HUES6 (cell line): ENCODE measurements at regions not wholly inside any gene's neighbourhood (a gene's known extent, or its start where the extent isn't known, plus 50 kb on each side); places are given as distances from the start of the nearest gene placed in this dataset.
A peak's percentile ranks its signal among the peaks of the same experiment; 100 is the strongest.
"Not testable (repeated sequence)": the region's sequence is repeated elsewhere in the genome, so short reads cannot be mapped to it uniquely, and the experiment has no call there.

ENCODE experiments used
- H3K27ac ChIP-seq: 2 replicates; pipeline ENCODE4 v1.7.0; 2013; ENCODE audit warnings: low read depth, mild to moderate bottlenecking, low read length, inconsistent platforms
- H3K27me3 ChIP-seq: 2 replicates; pipeline ENCODE4 v1.6.1; 2013; ENCODE audit warnings: low read length; ENCODE audit not compliant: control insufficient read depth, insufficient read depth
- H3K36me3 ChIP-seq: 2 replicates; pipeline ENCODE4 v1.6.1; 2013; ENCODE audit warnings: low read length; ENCODE audit not compliant: control insufficient read depth, insufficient read depth
- H3K4me1 ChIP-seq: 2 replicates; pipeline ENCODE4 v1.6.1; 2013; ENCODE audit warnings: low read length; ENCODE audit not compliant: control insufficient read depth, insufficient read depth
- H3K4me3 ChIP-seq: 2 replicates; pipeline ENCODE4 v1.5.1; 2013; ENCODE audit warnings: low read depth, low read length
- H3K9ac ChIP-seq: one replicate; pipeline ENCODE4 v1.6.1; 2013; ENCODE audit warnings: mild to moderate bottlenecking, low read length
- H3K9me3 ChIP-seq: 2 replicates; pipeline ENCODE4 v1.6.1; 2013; ENCODE audit warnings: low read depth, low read length; ENCODE audit not compliant: control insufficient read depth, insufficient read depth

DNA sequence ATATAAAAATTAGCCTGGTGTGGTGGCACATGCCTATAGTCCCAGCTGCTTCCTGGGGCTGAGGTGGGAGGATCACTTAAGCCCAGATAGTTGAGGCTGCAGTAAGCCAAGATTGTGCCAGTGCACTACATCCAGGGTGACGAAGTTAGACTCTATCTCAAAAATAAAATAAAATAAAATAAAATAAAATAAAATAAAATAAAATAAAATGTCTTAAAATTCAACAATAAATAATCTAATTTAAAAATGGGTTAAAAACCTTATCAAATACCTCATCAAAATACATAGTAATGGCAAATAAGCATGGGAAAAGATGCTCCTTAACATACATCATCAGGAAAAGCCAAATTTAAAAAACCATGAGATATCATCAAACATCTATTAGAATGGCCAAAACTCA is 760.2 kb upstream of the AGA start:
- Histone ChIP-seq H3K9me3 (peaks cover 22% of the 10 kb centered on the region), H3K4me3 (no peak overlapping the region), H3K4me1 (no peaks in the 10 kb centered on the region), H3K27me3 (no peaks in the 10 kb centered on the region), H3K27ac (no peak overlapping the region), H3K9ac (no peak overlapping the region), H3K36me3 (no peaks in the 10 kb centered on the region)

DNA sequence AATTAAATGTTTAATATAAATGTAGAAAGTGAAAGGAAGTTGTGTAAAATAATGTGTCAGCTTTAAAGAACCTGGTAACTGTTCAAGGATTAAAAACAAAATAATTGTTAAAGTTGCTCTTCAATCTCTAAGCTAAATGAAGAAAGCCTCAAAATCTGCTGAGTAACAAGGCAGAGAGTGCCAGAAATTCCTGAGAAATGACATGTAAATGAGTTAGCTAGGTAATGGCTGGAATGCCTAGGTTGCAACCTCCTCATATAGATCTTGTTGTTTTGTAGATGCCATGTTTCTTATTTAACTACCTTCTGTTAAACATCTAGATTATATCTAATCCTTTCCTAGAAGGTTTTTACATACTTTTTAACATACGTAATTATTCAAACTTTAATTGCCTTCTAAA is 763.6 kb upstream of the AGA start:
- H3K9ac ChIP-seq = no peak overlapping the region
- H3K4me1 ChIP-seq = no peaks in the 10 kb centered on the region
- no peaks in the 10 kb centered on the region for H3K27me3 ChIP-seq
- no peak overlapping the region for H3K4me3 ChIP-seq
- peaks cover 35% of the 10 kb centered on the region for H3K9me3 ChIP-seq
- no peaks in the 10 kb centered on the region for H3K36me3 ChIP-seq
- H3K27ac ChIP-seq = peak overlapping the region; percentile 38; the same call in 1 of the 2 replicates

DNA sequence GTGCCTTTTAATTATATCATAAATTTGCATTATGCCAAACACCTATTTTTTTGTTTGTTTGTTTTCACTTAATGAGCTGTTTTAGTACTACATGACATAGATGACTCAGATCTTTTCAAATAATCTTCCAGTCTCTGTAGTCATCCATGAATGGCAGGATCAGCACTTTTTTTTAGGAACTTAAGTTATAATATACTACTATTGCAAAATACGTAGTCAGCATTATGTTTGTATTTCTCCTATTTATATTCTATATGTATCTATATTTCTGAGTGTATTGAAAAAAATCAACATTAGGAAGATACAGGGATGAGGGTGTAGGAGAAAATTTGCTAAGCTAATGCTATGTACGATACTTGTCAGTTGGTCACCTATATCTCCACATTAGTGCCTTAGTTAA is 773.1 kb upstream of the AGA start:
- Histone ChIP-seq H3K4me3 (no peak overlapping the region), H3K9me3 (peaks cover 3% of the 10 kb centered on the region; the same call in 1 of the 2 replicates), H3K9ac (no peak overlapping the region), H3K36me3 (no peaks in the 10 kb centered on the region), H3K27ac (no peak overlapping the region), H3K27me3 (no peaks in the 10 kb centered on the region), H3K4me1 (no peaks in the 10 kb centered on the region; the same call in 1 of the 2 replicates)

DNA sequence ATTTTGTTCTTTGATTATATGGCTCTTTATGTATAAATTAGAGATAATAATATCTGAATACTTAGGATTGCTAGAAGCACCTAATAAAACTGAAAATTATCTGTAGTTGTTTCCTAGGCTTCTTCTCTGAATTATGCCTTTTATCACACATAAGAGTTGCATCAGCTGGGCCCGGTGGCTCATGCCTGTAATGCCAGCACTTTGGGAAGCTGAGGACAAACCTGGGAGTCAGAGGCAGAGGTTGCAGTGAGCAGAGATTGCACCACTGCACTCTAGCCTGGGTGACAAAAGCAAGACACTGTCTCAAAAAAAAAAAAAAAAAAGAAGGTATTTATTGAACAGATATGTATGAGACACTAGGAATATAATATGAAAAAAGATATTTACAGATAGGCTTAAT is 773.5 kb upstream of the AGA start:
- H3K27ac ChIP-seq = no peak overlapping the region
- H3K9ac ChIP-seq = no peak overlapping the region
- H3K27me3 ChIP-seq = no peaks in the 10 kb centered on the region
- H3K36me3 ChIP-seq = no peaks in the 10 kb centered on the region
- peaks cover 3% of the 10 kb centered on the region; the same call in 1 of the 2 replicates for H3K9me3 ChIP-seq
- H3K4me1 ChIP-seq = no peaks in the 10 kb centered on the region; the same call in 1 of the 2 replicates
- H3K4me3 ChIP-seq = no peak overlapping the region

DNA sequence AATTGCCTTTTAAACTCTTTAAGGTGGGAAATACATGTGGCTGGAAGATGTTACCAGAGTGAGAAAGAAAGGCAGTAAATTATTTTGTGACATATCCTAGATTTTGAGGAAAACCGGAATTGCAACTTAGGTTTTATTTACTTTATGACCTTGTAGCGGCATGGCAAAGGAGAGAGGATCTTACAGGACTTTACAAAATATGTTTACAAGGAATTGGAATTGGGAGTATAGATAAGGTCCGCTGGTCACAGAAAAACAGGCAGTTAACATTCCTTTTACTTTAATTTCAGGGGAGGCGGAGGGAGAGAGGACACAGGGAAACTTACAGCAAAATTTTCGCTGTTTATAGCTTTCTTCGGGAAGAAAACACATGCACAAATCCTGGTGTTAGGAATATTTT is 784.2 kb upstream of the AGA start:
- not testable (repeated sequence) for H3K4me3 ChIP-seq, H3K27me3 ChIP-seq, H3K27ac ChIP-seq, H3K9me3 ChIP-seq, H3K9ac ChIP-seq, H3K36me3 ChIP-seq
- H3K4me1 ChIP-seq = peaks cover 10% of the 10 kb centered on the region

DNA sequence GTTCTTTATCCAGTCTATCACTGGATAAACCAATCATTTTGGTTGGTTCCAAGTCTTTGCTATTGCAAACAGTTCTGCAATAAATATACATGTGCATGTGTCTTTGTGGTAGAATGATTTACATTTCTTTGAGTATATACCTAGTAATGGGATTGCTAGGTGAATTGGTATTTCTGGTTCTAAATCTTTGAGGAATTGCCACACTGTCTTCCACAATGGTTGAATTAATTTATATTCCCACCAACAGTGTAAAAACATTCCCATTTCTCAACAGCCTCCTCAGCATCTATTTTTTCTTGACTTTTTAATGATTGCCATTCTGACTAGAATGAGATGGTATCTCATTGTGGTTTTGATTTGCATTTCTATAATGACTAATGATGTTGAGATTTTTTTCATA is 791.7 kb upstream of the AGA start:
- Histone ChIP-seq H3K4me3 (no peak overlapping the region), H3K4me1 (no peaks in the 10 kb centered on the region), H3K9me3 (peaks cover 14% of the 10 kb centered on the region; the same call in 1 of the 2 replicates), H3K27me3 (no peaks in the 10 kb centered on the region), H3K27ac (no peak overlapping the region), H3K9ac (no peak overlapping the region), H3K36me3 (no peaks in the 10 kb centered on the region)

DNA sequence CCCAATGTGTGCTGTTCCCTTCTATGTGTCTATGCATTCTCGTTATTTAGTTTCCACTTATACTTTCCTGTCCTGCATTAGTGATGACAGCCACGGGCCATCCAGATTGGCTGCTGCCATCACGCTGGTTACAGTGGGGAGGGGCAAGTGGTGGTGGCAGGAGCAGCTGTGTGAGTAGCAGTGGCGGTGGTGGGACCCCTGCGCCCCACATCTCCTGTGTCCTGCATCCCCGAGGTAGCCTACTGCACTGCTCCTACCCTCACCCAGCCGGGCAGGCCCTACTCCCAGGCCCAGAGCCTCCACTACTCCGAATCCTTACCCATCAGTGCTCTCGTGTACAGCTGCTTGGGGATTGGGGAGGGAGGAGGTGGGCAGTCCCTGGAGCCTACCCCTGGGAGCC is 798.7 kb upstream of the AGA start:
- Histone ChIP-seq H3K4me1 (no peaks in the 10 kb centered on the region), H3K27ac (no peak overlapping the region), H3K27me3 (no peaks in the 10 kb centered on the region), H3K9ac (no peak overlapping the region), H3K4me3 (no peak overlapping the region), H3K9me3 (peaks cover 22% of the 10 kb centered on the region), H3K36me3 (no peaks in the 10 kb centered on the region)

DNA sequence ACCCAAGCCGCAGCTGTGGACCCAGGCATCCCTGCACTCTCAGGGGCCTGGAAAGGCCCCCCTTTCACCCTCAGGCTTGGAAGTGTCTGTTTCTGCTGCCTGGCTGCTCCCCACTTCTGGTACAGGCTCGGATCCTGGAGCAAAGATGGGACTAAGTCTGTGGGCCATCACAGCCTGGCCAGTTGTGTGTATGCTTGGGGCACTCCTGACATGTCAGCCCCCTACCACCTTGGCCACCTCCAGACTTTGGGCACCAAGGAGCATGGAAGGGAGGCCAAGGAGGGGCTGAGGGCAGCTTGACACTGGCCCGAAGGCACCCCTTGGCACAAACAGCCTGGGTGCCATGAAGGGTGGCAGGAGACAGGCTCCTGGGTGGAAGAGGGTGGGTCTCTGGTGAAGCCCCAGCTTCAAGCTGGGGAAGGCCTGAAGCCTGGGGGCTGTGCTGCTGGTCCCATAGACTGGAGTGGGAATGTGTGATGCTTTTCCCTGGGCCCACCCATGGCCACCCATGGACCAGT is 799.4 kb upstream of the AGA start:
- no peaks in the 10 kb centered on the region for H3K4me1 ChIP-seq
- H3K36me3 ChIP-seq = no peaks in the 10 kb centered on the region
- H3K9ac ChIP-seq = no peak overlapping the region
- H3K27me3 ChIP-seq = no peaks in the 10 kb centered on the region
- H3K9me3 ChIP-seq = peaks cover 20% of the 10 kb centered on the region; the same call in 1 of the 2 replicates
- H3K27ac ChIP-seq = no peak overlapping the region
- no peak overlapping the region for H3K4me3 ChIP-seq

DNA sequence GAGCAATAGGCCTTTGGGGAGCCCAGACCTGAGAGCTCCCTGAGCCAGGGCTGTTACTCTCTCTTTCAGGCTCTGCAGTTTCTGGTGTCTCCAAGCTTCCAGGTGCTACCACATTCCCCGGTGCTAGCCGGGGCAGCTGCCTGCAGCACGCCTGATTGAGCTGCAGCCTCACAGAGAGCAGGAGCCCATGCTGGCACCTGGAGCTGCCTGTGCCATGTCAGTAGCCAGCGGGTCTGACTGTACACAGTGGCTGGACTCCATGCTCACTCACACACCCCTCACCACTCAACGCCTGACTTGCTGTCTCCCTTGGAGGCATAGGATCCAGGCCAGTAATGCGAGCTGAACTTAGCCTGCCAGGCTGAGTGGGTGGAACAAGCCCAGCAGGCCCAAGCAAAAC is 800.4 kb upstream of the AGA start:
- no peaks in the 10 kb centered on the region for H3K27me3 ChIP-seq
- no peak overlapping the region for H3K27ac ChIP-seq
- peaks cover 17% of the 10 kb centered on the region; the same call in 1 of the 2 replicates for H3K9me3 ChIP-seq
- no peaks in the 10 kb centered on the region for H3K4me1 ChIP-seq
- no peak overlapping the region for H3K4me3 ChIP-seq
- H3K36me3 ChIP-seq = no peaks in the 10 kb centered on the region
- no peak overlapping the region for H3K9ac ChIP-seq

DNA sequence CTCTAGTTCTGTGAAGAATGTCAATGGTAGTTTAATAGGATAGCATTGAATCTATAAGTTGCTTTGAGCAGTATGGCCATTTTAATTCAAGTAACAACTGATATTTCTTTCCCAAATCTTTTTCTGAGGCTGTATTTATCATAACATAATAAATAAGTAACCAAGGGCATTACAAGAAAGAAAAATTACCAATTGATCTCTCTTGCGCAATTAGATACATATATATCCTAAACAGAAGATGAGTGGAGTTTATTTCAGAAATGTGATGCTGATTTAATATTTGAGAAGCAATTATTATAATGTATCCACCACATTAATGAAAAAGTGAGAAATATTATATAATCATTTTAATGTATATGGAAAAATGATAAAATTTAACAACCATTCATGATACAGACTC is 802.5 kb upstream of the AGA start:
- Histone ChIP-seq H3K27ac (no peak overlapping the region), H3K27me3 (no peaks in the 10 kb centered on the region), H3K36me3 (no peaks in the 10 kb centered on the region), H3K9me3 (peaks cover 17% of the 10 kb centered on the region; the same call in 1 of the 2 replicates), H3K4me1 (no peaks in the 10 kb centered on the region), H3K4me3 (no peak overlapping the region), H3K9ac (no peak overlapping the region)

DNA sequence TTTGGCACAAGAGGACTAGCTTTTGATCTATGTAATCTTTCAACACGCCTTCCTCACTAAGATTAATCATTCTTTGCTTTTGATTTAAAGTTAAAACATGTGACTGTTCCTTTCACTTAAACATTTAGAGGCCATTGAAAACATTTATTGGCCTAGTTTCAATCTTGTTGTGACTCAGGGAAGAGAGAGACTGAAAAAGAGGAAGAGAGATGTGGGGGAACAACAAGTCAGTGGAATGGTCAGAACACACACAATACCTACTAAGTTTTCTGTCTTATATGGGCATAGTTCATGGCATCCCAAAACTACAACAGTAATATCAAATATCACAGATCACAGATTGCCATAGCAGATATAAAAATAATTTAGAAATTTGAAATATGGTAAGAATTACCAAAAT is 812.9 kb upstream of the AGA start:
- no peak overlapping the region for H3K9ac ChIP-seq
- H3K27ac ChIP-seq = no peak overlapping the region
- H3K4me3 ChIP-seq = no peak overlapping the region

DNA sequence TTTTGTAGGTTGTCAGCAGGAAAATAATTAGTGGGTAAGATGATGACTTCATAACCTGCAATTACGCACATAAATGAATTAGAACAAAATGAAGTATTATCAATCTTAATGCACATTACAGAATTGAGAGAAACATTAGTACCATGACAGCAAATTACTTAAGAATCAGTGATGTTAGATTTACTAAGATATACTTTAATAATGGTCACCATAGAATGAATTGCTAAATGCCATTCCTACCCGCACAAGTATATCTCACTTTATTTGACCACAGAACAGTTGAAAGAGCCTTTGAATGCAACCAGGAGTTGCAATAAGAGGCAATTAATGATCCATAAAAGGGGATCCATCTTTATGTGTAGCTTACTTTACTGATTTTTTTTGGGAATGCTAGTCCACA is 816.4 kb upstream of the AGA start:
- H3K36me3 ChIP-seq = no peaks in the 10 kb centered on the region
- no peaks in the 10 kb centered on the region for H3K4me1 ChIP-seq
- no peak overlapping the region for H3K27ac ChIP-seq
- no peaks in the 10 kb centered on the region for H3K27me3 ChIP-seq
- no peak overlapping the region for H3K9ac ChIP-seq
- H3K4me3 ChIP-seq = no peak overlapping the region
- H3K9me3 ChIP-seq = peaks cover 6% of the 10 kb centered on the region; the same call in 1 of the 2 replicates

More for the DNA sequence above, 812.9 kb upstream of the AGA start:
- Histone ChIP-seq H3K4me1 (no peaks in the 10 kb centered on the region), H3K9me3 (peaks cover 10% of the 10 kb centered on the region; the same call in 1 of the 2 replicates), H3K27me3 (no peaks in the 10 kb centered on the region), H3K36me3 (no peaks in the 10 kb centered on the region)
